Activated gamma-delta T cell treated with anti-CD3 and anti-CD28 coated beads, Interleukin-2, amount 50 U/mL, for 16 hours (primary cell): ENCODE measurements at regions not wholly inside any gene's neighbourhood (a gene's known extent, or its start where the extent isn't known, plus 50 kb on each side); places are given as distances from the start of the nearest gene placed in this dataset.
A peak's percentile ranks its signal among the peaks of the same experiment; 100 is the strongest.

Experiments used
- DNase-seq: peaks from one replicate; pipeline ENCODE4 v3.0.0-alpha.2; 2020; ENCODE audit warnings: low read depth

DNA sequence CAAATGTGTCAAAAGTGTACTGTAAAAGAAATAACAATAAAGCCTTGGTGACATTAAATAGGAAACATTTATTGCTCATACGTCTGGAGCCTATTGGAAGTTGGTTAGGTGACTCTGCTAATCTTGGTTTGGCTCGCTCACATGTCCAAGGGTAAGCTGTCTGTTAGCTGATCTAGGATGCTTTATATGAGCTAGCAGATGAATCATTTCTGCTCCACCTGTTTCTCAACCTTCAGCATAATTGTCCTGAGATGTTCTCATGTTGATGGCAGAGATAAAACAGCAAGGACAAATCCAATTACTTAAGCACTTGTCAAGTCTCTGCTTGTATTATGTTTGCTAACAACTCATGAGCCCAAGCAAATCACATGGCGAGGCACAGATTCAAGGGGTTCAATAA lies 56.0 kb upstream of the CD53 start:
- no peak for DNase-seq

DNA sequence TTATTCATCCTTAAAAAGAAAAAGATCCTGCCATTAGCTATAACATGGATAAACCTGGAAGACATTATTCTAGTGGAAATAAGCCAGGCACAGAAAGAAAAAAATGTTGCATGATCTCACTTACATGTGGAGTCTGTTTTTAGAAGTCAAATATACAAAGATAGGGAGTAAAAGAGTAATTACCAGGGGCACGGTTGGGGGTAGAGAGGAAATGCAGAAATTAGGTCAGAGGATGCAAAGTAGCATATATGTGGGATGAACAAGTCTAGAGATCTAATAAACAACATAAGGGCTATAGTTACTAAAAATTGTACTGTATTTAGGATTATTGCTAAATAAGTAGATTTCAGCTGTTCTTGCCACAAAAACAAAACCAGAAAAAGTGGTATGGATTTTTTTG lies 61.4 kb upstream of the CD53 start:
- DNase-seq: no peak

DNA sequence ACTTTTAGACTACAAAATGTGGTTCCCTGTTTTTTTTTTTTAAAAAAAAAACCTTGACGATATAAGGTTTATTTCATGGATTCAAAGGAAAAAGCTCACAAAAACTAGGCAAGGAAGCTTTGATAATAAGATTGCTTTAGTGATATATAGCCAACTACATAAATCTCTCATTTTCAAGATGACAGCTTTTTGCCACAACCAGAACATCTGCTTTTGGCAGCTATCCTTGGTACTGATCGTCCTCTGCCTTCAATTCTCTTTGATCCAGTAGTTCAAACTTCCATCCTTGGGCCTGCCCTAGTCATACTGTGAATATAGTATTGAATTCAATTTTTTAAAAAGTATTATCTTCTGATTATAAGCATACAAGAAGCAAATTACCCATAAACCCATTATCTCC lies 72.9 kb upstream of the CD53 start:
- DNase-seq: no peak

DNA sequence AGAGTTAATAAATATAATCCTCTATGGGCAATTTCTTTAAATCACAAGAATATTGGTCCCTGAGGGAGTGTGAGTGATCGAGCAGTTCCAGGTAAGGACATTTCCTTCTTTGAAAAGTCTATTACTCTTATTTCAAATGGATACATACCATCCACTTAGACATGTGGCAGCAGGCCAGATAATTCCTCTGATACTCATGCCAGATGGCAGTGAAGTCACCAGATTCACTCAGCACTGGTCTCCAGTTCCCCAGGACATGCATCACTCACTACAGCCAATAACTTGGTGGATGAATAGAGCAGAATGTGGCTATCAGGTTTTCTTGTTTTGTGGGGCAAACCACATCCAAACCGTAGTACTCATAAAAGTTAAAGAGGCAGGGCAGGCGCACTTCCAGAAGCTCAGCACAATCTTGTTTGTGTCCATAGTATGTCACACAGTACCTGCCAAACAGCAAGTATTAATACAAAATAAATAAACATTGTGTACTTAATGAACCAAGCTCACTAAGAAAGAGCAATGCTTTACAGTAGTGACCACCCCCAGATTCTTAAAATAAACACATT lies 74.2 kb upstream of the CD53 start:
- no peak for DNase-seq

DNA sequence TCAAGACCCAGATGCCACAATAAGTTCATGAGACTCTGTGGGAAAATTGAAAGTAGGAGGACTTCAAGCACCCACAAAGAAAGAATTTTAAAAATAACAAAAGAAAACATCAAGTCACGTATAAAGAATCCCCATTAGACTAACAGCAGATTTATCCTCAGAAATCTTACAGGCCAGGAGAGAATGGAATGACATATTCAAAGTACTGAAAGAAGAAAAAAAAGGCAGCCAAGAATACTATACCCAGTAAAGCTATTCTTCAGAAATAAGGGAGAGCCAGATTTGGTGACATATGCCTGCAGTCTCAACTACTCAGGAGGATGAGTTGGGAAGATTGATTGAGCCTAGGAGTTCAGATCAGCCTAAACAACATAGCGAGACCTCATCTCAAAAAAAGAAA lies 84.3 kb upstream of the CD53 start:
- DNase-seq: no peak

DNA sequence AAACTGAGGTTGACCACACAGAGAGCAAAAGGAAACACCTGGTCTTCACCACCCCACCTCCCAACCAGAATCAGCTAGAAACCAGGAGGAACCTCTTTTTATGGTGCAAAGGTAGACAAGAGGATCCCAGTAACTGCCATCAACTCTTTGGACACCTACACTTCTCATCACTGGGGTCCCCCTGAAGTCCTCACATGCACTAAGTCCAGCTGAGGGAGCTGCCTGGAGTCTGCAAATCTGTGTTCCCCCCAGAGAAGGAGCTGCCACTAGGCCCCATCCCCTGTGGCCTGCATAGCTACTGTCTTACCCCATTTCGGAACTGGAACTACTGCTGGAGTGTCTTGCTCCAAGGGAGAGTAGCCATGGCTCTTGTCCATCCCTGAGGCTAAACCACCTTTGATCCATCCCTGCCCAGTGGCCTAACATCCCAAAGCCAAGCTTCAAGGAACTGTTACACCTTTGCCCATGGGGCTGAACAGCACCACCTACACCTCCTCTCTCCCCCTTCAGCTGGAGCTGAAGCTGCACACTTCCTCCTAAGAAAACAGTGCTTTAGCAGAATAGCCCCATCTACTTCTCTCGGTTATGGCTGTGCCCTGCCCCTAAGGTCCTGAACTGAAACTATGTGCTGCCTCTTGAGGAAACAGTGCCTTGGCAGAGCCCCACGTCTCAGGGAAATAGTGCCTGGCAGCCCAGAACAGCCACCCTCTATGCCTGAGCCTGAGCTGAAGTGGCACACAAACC lies 85.4 kb upstream of the CD53 start:
- peak; percentile 16 for DNase-seq

DNA sequence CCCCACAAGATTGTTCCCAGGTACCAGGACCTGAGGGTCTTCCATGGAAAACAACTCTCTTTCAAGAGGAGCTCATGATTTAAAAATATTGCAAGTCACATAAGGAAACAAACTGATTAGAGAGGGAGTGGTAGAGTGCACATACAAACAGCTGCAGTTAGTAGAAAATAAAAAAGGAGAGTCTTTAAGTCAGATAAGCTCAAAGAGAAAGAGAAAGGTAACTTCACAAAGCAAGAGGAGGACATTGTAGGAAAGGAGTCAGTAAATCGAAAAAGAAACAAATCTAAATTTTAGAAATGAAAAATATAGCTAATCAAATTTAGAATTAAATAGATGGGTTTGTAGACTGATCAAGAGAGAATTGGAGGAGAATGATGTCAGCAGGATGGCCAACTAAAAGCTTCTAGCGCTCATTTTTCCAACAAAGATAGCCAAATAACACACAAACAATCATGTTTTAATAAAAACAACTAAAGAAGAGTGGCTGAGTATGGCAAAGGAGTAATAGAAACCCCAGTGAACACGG lies 86.1 kb upstream of the CD53 start:
- DNase-seq: no peak

DNA sequence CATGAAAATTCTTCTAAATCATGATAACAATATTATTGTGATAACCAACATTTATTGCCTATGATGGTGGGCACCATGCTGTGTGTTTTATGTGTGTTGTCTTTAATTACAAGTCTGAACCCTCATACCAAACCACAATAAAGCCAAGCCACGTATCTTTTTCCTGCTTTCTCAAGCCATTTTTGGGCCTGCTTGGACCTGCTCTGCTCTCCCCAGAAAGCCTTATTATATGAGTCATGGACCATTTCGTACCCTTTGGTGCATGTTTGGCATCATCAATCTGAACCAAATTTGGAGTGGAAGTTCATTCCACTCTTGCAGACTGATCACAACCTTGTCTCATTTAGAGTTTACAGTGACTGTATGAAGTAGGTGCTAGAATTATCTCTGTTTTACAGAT lies 87.3 kb upstream of the CD53 start:
- DNase-seq: no peak

DNA sequence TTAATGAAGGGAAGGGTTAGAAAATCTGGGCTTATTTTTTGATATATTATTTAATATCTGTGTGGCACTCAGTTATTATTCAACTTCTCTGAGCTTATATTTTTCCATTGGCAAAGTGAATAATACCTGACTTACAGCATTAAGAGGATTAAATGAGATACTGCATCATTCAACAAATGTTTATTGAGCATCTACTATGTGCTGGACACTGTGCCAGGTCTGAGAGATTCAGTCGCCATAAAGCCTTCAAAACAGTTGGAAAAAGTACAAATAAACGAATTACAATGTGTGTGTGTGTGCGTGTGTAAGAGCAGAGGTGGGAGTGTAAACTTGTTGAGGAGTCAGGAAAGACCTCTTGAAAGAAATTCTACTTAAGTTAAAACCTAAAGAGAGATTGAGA lies 87.9 kb upstream of the CD53 start:
- no peak for DNase-seq

DNA sequence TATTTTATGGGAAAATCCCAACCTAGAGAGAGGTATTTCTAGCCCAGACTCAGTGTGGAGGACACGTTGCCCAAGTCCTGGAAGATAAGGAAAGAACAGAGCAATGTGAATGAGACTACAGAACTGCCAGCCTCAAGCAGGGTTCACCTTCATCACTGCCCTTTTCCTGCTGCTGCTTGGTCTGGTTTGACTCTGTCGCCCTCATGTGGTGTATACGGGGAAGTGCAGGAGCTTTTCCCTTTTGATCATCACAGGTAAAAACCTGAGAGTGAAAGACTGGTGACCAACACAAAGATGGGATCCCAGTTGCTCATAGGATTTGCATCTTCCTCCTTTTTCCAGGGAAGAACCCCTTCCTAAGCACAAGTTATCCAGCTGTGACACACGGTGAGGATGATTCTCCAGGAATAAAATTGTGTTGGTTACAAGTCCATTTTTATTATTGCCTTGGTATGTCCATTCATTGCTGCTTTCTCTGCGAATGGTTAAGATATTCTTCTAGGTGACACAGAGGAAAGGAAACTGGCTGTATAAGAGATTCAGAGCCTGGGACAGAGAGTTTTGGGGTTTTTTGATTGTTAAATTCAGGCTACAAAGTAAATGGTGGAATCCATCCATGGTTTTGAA lies 89.5 kb upstream of the CD53 start:
- DNase-seq: peak; percentile 29

DNA sequence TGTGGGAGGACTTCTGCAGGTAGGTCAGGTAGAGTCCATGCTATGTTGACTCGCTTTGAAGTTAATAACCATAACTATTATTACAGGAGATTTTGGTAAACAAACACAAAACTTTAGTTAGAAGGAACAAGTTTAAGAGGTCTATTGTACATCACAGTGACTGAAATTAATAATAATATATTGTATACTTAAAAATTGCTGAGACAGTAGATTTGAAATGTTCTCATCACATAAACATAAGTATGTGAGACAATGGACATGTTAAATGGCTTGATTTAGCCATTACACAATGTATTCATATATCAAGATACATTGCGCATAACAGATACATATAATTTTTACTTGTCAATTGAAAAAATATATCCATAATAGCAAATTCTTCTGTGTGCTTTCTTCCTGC lies 91.4 kb upstream of the CD53 start:
- no peak for DNase-seq

DNA sequence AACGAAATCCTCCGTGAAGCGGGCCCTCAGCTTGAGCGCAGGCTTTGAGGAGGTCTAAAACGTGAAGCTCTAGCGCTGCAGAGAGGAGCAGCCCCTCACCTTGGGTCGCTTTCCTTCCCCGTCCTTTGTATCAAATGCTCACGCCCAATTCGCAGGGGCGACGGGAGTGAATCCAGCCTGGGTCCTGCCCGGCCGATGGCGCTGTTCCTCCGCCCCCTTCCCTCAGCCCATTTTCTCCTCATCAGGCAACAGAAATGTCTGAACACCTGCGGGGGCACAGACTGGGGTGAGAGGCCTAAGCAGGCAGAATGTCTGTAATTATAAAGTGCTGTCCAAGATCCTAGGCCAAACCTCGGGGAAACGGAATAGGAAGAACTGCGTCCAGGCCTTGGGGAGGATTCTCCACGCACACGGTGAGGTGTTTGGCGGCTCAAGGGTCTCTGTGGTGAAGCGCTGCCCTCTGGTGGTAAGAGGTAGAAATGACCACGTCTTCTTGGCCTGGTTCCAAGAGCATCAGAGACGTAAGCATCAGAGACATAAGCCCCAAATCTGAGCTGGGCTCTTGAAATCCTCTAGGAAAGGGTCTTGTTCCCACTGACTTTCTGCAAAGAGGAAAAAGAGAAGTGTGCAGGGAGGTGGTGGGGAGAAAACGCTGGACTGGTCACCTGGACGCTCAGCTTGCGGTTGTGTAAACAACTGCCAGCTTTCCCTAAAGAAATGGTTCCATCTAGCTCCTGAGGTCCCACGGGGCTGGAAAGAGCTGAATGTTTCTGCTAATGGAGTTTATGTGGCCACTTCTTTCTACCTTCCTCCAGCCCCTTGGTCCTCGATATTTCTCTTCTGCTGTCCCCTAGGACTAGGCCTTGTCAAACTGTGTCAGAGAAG lies 92.1 kb upstream of the CD53 start:
- DNase-seq: peak; percentile 64

DNA sequence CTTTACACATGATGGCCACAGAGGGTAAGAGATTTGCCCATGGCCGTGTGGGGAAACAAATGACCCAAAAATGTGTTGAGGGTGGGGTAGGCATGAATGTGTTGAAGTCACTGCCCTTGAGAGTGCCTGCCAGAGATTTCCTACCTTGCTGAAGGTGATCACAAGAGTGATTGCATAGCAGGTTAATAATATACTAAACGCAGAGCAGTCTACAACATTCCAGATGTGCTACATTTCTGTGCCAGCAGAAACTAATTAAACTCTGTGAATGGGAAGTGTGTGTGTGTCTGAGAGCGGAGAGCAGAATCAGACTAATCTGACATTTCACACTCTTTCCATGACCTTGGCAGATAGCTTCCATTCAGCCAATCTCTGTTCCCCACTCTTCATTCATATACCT lies 93.3 kb upstream of the CD53 start:
- DNase-seq: no peak

DNA sequence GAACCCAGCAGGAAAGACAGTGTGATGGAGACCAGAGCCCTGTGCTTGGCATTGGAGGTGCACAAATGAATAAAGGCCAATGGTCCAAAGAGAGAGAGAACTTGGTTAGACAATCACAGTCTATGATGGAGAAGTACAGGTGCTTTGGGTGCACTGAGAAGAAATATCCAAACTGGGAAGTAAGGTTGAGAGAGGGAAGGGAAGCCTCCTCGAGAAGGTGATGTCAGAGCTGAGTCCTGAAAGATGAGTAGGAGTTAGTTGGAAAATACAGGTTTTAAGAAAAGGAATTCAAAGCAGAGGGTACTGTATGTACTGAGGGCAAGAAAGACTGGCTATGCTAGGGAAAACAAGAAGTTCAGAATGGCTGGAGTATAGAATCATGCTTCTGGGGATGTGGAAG lies 94.1 kb upstream of the CD53 start:
- DNase-seq: no peak

DNA sequence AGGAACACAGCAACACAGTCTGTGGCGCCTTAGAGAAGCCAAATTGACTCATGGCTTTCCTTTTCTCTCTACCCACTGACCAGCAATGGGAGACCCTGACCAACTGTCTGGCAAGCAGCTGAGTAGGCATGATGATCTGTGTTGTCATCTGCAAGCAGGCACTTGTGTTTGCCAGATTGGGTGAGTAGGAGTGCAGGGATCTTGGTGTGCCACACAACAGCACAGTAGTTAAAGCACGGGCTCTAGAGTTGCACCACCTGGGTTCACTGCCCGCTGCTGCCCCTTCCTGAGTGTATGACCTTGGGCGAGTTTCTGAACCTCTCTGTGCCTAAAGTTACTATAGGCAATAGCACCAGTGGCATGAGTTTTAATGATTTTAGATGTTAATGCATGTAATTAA lies 95.7 kb upstream of the CD53 start:
- DNase-seq: no peak

DNA sequence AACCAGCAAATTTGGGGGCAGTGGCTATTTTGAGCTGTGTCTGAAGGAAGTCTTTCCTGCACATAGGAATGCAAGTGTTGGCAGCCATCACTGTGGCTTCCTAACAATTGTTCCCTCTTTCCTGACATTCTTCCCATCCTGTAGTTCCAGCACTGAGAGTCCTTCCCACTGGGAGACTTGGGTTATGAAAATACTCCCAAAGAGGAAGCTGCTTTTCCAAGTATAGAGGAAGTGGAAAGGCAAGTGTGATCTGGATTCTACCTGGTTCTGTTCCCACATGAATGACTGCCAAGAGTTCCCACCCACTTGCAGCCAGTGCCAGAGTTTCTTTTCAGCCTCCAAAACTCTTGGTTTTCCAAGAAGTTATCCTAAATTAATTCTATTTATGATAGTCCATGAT lies 98.5 kb upstream of the CD53 start:
- DNase-seq: no peak

DNA sequence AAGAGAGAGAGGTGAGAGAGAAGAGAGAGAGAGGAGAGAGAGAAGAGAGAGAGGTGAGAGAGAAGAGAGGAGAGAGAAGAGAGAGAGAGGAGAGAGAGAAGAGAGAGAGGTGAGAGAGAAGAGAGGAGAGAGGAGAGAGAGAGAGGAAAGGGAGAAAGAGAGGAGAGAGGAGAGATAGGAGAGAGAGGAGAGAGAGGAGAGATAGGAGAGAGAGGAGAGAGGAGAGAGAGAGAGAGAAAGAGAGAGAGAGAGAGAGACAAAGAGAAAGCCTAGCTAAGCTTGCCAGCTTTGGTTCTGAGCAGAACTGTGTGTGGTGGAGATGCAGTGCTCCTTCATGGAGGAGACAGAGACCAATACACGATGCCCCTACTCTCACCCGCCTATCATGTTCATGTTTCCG lies 99.1 kb upstream of the KCNA3 start:
- DNase-seq: no peak

DNA sequence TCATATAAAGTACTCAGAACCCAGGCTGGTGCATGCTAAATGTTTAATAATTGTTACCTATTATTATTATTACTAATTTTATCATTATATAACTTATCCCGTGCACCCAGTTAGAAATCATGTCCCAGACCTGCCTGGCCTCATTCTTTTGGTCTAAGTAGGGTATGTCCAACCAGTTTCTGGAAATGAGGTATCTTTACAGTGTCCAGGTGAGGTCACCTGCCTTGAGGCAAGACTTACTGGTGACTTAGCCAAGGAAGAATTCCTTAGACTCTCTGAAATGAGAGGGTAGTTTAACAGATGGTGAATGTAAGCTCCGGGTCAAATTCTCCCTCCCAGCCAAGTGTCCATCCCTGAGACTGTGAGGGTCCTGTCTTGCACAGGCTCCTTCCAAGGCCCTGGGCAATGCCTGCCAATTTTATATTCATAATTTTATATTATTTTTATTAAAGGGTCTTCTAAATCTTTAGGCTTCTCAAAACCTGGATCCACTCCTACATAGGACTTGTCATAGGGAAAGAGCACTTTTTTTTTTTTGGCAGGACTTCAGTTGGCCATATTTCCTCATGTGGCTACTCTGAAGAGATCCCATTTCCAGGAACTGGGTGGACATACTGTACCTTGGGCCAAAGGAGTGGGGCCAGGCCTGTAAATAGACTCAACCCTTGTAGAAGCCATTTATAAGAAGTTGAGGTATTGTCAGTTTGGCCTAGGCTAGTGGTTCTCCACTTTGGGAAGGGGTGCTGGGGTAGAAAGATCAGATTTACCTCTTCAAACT lies 96.7 kb upstream of the KCNA3 start:
- DNase-seq: no peak

DNA sequence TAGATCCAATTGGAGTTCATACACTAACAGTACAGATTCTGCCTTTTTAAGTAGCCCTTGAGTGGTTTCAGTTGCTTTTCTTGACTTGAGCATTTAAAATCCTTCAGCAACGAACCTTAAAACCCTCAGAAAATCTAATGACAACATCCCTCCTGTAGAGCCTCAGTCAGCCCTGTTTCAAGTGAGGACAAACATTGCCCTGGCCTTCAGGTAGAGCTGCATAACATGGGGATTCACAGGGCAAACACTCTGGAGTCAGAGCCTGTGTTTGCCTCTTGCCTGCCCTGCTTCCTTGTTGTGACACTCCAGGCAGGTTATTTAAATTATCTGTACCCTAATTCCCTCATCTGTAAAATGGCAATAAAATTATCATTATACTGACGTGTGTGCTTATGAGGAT lies 96.1 kb upstream of the KCNA3 start:
- no peak for DNase-seq

DNA sequence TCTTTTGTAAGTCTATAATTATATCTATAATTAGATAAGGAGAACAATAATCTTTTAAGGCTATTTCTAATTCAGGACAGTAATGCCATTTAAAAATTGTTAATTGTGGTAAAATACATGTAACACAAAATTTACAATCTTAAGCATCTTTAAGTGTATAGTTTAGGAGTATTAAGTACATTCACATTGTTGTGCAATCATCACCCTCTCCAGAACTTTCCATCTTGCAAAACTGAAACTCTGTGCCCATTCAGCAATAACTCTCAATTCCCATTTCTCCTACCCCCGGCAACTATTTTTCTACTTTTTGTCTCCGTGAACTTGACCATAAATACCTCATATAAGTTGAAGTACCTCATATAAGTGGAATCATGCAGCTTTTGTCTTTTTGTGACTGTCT lies 93.9 kb upstream of the KCNA3 start:
- no peak for DNase-seq

DNA sequence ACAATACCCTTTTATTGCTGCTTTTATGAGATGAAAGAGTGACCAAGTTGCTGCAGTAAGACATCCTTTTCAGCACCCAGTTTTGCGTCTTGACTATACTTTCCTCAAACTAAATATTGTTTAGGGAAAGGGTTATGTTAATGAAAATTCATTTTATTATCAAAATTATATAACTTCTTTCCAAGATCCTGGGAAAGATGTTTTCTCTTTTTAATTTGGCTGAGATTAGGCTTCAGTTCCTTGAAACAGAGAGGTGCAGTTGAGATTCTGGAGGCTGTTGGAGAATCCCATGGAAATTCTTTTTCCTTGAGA lies 91.6 kb upstream of the KCNA3 start:
- no peak for DNase-seq
